ENCODE measurements at regions not wholly inside any gene's neighbourhood (a gene's known extent, or its start where the extent isn't known, plus 50 kb on each side); places are given as distances from the start of the nearest gene placed in this dataset.

DNA sequence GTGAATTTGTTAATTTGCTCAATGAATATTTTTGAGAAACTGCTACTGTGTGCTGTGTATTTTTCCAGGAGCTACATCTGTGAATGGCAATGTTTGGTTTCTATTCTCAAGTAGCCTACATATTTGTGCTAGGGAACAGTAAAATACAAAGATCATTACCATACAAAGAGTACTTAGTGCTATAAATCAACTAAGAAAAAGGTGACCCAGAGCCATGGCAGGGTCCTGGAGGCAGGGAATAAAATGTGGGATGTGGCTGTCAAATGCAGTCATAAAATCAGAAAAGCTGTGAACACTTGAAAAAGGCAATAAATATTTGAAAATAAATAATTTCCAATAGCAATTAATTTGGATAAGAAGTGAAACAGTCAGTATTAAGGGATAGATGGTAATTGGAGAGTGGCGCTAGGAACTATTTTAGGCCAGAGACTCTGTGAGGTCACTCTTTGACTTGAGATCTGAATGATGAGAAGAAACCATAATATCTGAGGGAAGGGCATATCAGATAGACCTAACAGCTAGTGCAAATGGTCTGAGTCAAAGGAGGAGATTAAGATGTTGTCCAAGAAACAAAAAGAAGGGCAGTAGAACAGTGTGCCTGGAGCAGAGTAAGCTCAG lies 98.8 kb downstream of the MANEA start:
- DNase-seq (ENCODE audit: low read depth, low spot score) (no peak), ATAC-seq (no peak)
- ChIA-PET CTCF (no interaction called here), POLR2A (no interaction called here)
- Histone ChIP-seq H3K9me3 (ENCODE audit: control insufficient read depth, insufficient read depth, low read depth, low read length) (no peaks in the 10 kb centered on the region), H3K4me3 (ENCODE audit: low read depth in 2 of 2, low read length in 2 of 2) (no peak overlapping the region), H3K27ac (ENCODE audit: low read length) (no peak overlapping the region), H3K4me1 (ENCODE audit: control insufficient read depth, insufficient read depth, low read length) (no peaks in the 10 kb centered on the region), H3K36me3 (ENCODE audit: control insufficient read depth, insufficient read depth, low read length) (no peaks in the 10 kb centered on the region), H3K27me3 (ENCODE audit: control insufficient read depth, insufficient read depth, low read length) (no peaks in the 10 kb centered on the region)
- in situ Hi-C loops (cut with HindIII; ENCODE audit: low pct_unique_long_range_greater_than_20kb, low sequenced_read_pairs) (no loop called here), intact Hi-C loops (cut with micrococcal nuclease; ENCODE audit: unreplicated experiment) (no loop called here)
- BruUV-seq (replicated peaks) = no TSS peak
- no peak for TF ChIP-seq TCF7L2 (IDR thresholded peaks at IDR 0.05; ENCODE audit: low read depth, low read length)
- no peak for TF ChIP-seq POLR2AphosphoS5 (IDR thresholded peaks at IDR 0.05; ENCODE audit: low read depth, low read length)
- TF ChIP-seq CTCF (IDR thresholded peaks at IDR 0.05) = no peak
- TF ChIP-seq, protein P1, sequence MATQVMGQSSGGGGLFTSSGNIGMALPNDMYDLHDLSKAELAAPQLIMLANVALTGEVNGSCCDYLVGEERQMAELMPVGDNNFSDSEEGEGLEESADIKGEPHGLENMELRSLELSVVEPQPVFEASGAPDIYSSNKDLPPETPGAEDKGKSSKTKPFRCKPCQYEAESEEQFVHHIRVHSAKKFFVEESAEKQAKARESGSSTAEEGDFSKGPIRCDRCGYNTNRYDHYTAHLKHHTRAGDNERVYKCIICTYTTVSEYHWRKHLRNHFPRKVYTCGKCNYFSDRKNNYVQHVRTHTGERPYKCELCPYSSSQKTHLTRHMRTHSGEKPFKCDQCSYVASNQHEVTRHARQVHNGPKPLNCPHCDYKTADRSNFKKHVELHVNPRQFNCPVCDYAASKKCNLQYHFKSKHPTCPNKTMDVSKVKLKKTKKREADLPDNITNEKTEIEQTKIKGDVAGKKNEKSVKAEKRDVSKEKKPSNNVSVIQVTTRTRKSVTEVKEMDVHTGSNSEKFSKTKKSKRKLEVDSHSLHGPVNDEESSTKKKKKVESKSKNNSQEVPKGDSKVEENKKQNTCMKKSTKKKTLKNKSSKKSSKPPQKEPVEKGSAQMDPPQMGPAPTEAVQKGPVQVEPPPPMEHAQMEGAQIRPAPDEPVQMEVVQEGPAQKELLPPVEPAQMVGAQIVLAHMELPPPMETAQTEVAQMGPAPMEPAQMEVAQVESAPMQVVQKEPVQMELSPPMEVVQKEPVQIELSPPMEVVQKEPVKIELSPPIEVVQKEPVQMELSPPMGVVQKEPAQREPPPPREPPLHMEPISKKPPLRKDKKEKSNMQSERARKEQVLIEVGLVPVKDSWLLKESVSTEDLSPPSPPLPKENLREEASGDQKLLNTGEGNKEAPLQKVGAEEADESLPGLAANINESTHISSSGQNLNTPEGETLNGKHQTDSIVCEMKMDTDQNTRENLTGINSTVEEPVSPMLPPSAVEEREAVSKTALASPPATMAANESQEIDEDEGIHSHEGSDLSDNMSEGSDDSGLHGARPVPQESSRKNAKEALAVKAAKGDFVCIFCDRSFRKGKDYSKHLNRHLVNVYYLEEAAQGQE (IDR thresholded peaks at IDR 0.05; ENCODE audit: insufficient read depth in 1 of 2, low read depth in 2 of 2, low read length in 1 of 2) = no peak
- TF ChIP-seq SIN3A (IDR thresholded peaks at IDR 0.05; ENCODE audit: borderline replicate concordance, insufficient read depth, low read depth, low read length) = no peak

DNA sequence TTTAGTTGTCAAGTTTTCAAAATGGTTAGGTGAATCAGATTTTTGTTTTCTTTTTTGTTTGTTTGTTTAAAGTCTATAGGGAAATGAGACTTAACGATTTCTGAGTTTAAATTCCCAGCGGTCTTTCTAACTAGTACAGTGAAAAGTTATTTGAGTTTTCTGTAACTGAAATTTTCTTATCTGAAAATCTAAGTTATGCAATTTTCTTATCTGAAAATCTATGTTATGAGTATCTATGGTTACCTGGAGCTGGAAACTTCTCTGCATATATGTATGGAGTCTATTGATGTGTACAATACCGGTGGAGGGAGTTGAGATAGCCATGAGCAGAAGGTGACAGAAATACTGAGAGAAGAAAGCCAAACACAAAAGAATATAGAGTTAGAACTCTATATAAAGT lies 102.6 kb downstream of the MANEA start:
- ChIA-PET CTCF (no interaction called here), POLR2A (no interaction called here)
- Histone ChIP-seq H3K9me3 (ENCODE audit: control insufficient read depth, insufficient read depth, low read depth, low read length) (no peaks in the 10 kb centered on the region), H3K36me3 (ENCODE audit: control insufficient read depth, insufficient read depth, low read length) (no peaks in the 10 kb centered on the region), H3K4me3 (ENCODE audit: low read depth in 2 of 2, low read length in 2 of 2) (no peak overlapping the region), H3K4me1 (ENCODE audit: control insufficient read depth, insufficient read depth, low read length) (no peaks in the 10 kb centered on the region), H3K27ac (ENCODE audit: low read length) (no peak overlapping the region), H3K27me3 (ENCODE audit: control insufficient read depth, insufficient read depth, low read length) (no peaks in the 10 kb centered on the region)
- BruUV-seq (replicated peaks) = no TSS peak
- in situ Hi-C loops (cut with HindIII; ENCODE audit: low pct_unique_long_range_greater_than_20kb, low sequenced_read_pairs) (no loop called here), intact Hi-C loops (cut with micrococcal nuclease; ENCODE audit: unreplicated experiment) (no loop called here)
- TF ChIP-seq SIN3A (IDR thresholded peaks at IDR 0.05; ENCODE audit: borderline replicate concordance, insufficient read depth, low read depth, low read length) (no peak), CTCF (IDR thresholded peaks at IDR 0.05) (no peak), POLR2AphosphoS5 (IDR thresholded peaks at IDR 0.05; ENCODE audit: low read depth, low read length) (no peak)
- DNase-seq (ENCODE audit: low read depth, low spot score) (no peak), ATAC-seq (no peak)

Data from Panc1 (cell line).